LNCaP clone FGC (cell line): ENCODE measurements at regions not wholly inside any gene's neighbourhood (a gene's known extent, or its start where the extent isn't known, plus 50 kb on each side); places are given as distances from the start of the nearest gene placed in this dataset.

Experiments
- DNase-seq: peaks from one replicate; pipeline ENCODE4 v3.0.0-alpha.2; 2011; ENCODE audit warnings: low read depth
- H3K4me3 ChIP-seq: 2 replicates; pipeline ENCODE4 v1.5.1; 2011; ENCODE audit warnings: mild to moderate bottlenecking, low read depth, low read length, control low read depth
- TF ChIP-seq, protein P1 (sequence below): IDR thresholded peaks from 2 replicates; pipeline ENCODE4 v1.5.1; 2012; ENCODE audit warnings: mild to moderate bottlenecking; ENCODE audit not compliant: control insufficient read depth, insufficient read depth; ENCODE audit errors: extremely low read depth

DNA sequence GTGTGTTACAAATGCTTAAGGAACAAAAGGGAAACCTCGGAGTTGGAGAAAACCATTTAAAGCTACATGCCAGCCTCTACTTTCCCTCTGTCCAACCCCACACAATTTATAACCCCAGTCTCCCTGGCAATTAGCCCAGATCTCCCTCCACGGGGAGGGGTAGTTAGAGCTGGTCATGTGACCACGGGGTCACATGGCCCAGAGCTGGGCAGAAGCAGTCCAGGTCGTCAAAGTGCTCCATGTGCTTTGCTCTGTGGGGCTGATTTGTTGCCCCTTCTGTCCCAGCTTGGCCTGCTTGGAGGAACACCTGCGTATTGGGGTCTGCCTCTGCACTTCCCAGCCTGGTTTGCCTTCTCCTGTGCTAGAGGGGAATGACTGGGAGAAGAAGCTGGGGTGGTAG, 219.1 kb downstream of the RBM19 start:
- DNase-seq = no peak
- no peak overlapping the region for H3K4me3 ChIP-seq
- TF ChIP-seq, protein P1, sequence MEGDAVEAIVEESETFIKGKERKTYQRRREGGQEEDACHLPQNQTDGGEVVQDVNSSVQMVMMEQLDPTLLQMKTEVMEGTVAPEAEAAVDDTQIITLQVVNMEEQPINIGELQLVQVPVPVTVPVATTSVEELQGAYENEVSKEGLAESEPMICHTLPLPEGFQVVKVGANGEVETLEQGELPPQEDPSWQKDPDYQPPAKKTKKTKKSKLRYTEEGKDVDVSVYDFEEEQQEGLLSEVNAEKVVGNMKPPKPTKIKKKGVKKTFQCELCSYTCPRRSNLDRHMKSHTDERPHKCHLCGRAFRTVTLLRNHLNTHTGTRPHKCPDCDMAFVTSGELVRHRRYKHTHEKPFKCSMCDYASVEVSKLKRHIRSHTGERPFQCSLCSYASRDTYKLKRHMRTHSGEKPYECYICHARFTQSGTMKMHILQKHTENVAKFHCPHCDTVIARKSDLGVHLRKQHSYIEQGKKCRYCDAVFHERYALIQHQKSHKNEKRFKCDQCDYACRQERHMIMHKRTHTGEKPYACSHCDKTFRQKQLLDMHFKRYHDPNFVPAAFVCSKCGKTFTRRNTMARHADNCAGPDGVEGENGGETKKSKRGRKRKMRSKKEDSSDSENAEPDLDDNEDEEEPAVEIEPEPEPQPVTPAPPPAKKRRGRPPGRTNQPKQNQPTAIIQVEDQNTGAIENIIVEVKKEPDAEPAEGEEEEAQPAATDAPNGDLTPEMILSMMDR = no peak

DNA sequence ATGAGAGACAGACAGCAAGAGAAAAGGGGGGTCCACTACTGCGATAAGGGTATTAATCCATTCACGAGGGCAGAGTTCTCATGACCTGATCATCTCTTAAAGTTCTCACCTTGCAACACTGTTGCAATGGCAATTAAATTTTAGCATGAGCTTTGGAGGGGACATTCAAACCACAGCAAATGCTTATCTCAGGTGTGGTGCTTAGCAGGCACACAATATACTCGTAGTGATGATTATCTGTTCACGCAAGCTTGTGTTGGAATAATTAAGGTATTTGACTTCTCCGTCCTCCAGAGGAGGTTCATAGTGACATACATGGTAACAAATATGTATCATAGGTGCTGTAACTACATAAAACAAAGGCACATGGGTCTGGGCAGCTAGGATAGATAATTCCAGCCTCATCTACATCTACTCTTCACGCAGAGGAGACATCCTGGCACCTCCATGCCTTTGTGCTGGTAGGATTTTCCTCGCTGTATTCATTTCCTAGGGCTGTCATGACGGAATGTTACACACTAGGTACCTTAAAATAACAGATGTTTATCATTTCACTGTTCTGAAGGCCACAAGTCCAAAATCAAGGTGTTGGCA, 221.2 kb downstream of the RBM19 start:
- H3K4me3 ChIP-seq = no peak overlapping the region
- DNase-seq = no peak
- TF ChIP-seq, protein P1 = no peak

GRCh38 chr12:113742801-113743200, 223.3 kb downstream of the RBM19 start:
- TF ChIP-seq, protein P1 = no peak
- no peak overlapping the region for H3K4me3 ChIP-seq
- DNase-seq = no peak

DNA sequence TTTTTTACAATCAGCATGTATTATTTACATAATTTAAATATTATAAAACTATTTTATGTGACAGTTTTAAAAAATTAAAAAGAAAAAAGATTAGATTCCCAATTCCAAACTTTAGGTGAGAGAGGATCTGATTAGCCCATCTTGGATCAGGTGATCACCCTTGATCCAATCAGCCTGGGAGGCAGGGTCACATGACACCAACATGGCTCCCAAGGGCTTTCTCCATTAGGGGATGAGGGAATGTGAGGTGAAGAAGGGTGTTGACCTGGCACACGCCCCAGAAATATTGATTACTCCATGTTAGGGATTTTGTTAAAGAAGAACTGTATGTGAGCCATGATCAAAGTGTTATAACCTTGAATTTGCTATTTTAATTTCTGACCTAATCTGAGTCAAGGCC, 225.4 kb downstream of the RBM19 start:
- H3K4me3 ChIP-seq = no peak overlapping the region
- TF ChIP-seq, protein P1 = no peak
- DNase-seq = no peak

DNA sequence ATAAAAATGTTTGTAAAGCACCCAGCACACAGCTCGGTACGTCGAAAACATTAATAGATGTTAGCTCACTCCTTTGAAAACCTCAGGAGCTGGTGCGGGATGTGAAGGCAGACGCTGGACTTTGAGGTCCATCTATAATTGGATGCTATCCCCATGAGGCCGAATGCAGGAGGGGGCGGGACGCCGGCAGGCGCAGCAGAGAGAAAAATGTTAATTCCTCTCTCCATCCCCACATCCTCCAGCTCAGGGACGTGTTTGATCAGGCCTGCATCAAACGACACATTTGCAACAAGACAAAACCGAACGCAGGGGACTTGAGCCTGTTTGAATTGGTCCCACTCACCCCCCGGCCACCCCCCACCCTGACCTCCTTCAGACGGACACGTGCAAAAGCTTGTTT, 231.0 kb downstream of the RBM19 start:
- DNase-seq = no peak
- no peak overlapping the region for H3K4me3 ChIP-seq
- TF ChIP-seq, protein P1 = no peak

DNA sequence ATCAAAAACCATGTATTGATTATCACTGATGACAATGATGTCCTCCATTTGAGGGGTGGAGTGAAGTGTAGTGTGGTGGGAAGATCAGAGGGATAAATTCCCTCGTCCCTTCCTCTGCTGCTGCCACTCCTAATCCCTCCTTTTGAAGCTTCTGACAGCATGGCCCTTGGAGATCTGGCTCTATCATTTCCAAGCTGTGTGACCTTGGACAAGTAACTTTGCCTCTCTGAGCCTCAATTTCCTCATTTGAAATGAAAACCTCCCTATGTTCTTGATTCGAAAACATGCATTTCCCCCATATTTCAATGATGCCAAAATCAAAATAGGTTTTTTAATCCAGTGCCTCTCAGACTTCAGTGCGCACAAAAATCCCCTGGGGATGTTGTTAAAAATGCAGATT, 231.6 kb downstream of the RBM19 start:
- TF ChIP-seq, protein P1 = no peak
- no peak overlapping the region for H3K4me3 ChIP-seq
- no peak for DNase-seq

DNA sequence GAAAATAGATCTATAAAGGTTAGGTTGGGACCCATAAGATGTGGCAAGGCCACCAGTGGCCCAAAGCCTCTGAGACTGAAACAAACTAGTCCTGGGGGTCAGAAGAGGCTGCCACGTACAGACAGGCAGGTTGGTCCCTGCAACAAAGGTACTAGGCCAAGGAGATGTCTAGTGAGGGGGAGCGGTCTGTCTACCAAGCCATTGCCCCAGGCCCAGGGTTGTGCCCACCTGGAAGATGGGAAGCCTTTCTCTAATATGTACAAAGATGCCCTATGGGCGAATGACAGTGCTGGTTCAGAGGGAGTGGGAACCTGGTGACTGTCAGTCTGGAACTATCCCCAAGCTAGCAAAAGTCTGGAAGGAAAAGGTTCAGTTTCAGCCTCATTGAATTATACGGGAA, 233.2 kb downstream of the RBM19 start:
- TF ChIP-seq, protein P1 = no peak
- no peak overlapping the region for H3K4me3 ChIP-seq
- DNase-seq = no peak
